Heart left ventricle (tissue), 16 donors: ENCODE measurements at regions not wholly inside any gene's neighbourhood (a gene's known extent, or its start where the extent isn't known, plus 50 kb on each side); places are given as distances from the start of the nearest gene placed in this dataset.

Experiments
- ATAC-seq, 4 donors: fragments of 200-7000 bp; cut with Tn5 transposase; one replicate each; pipeline ENCODE4 v1.9.1; 2020 to 2022; ENCODE audit warnings: moderate library complexity in 4 of 4, mild to moderate bottlenecking in 3 of 4, moderate number of reproducible peaks in 1 of 4
- DNase-seq, 5 donors: peaks; one replicate each; pipeline ENCODE4 v3.0.0-alpha.2; 2020
- H3K27ac ChIP-seq, 12 donors: fragments of 200-600 bp; sonication (generic) in 4 of 12; one replicate each; pipeline versions ENCODE4 v1.5.0 to v1.8.0; 2016 to 2022; ENCODE audit warnings: mild to moderate bottlenecking in 2 of 12
- H3K27me3 ChIP-seq, 9 donors: fragments of 200-600 bp; sonication (generic) in 2 of 9; one replicate each; pipeline versions ENCODE4 v1.5.1 to v1.8.0; 2016 to 2022; ENCODE audit warnings: mild to moderate bottlenecking in 3 of 9
- H3K36me3 ChIP-seq, 9 donors: fragments of 200-600 bp; sonication (generic) in 2 of 9; one replicate each; pipeline versions ENCODE4 v1.5.0 to v1.8.0; 2018 to 2022; ENCODE audit warnings: mild to moderate bottlenecking in 2 of 9
- H3K4me1 ChIP-seq, 12 donors: fragments of 200-600 bp; sonication (generic) in 4 of 12; one replicate each; pipeline versions ENCODE4 v1.5.0 to v1.8.0; 2016 to 2022; ENCODE audit warnings: mild to moderate bottlenecking in 3 of 12
- H3K4me3 ChIP-seq, 12 donors: fragments of 200-600 bp; sonication (generic) in 4 of 12; one replicate each; pipeline versions ENCODE4 v1.5.0 to v1.8.0; 2017 to 2022; ENCODE audit warnings: mild to moderate bottlenecking in 9 of 12, moderate library complexity in 4 of 12
- H3K9me3 ChIP-seq, 12 donors: fragments of 200-600 bp; sonication (generic) in 4 of 12; one replicate each; pipeline versions ENCODE4 v1.5.0 to v1.8.0; 2016 to 2022; ENCODE audit warnings: mild to moderate bottlenecking in 1 of 12
- POLR2A ChIP-seq, 2 donors: fragments of 450-650 bp; IDR thresholded peaks; one replicate each; pipeline ENCODE4 v1.6.1; 2017; ENCODE audit warnings: antibody characterized with exemption in 2 of 2, mild to moderate bottlenecking in 2 of 2, moderate library complexity in 2 of 2
- WGBS, 4 donors: extraction: QIAGEN DNeasy Blood & Tissue Kit in 2 of 4; methylation state at CpG; one replicate each; pipeline versions ENCODE4 v1.1.5 to v1.1.7; 2013 to 2018; 5-methylcytosine and 5-hydroxymethylcytosine counted together
- intact Hi-C, 10 donors: fragments of 100-400 bp; cut with DNase I; formaldehyde crosslinking; loops; one replicate each; pipeline versions ENCODE4 v1.11.1 to v1.14.2; 2022
- TF ChIP-seq, protein P1 (sequence below), 12 donors: fragments of 200-600 bp; sonication (generic) in 4 of 12; IDR thresholded peaks; one replicate each; pipeline versions ENCODE4 v1.5.0 to v1.8.0; 2018 to 2022; ENCODE audit warnings: antibody characterized with exemption in 12 of 12, mild to moderate bottlenecking in 5 of 12
- donor health status: ischemic (EF 13 %, LVEDD 7.1; RV severe dilation, severe dysfunction).
- donor health status: healthy with polysubstance abuse.
- donor health status: DM: no; HTN: yes; CAD: no.
- donor health status: DM: no; HTN: no; CAD: no.
- donor health status: ischemic (EF 25% LVEDD 6.9; RV normal size, moderate dysfunction).
- donor health status: ischemic (EF 25% LVEDD 5.7; RV mildly dilated, moderate dysfunction).
- donor health status: healthy.
- donor health status: DM: yes; HTN: yes; CAD: no.
- donor health status: ischemic (EF 35%, LVEDD 5.7; RV mildly dilated, moderate dysfunction).
- donor health status: nonischemic (EF 11% LVEDD 7.7; RV severe dilation, severe dysfunction).
- donor health status: DM: yes; HTN: yes; CAD: no.
- donor health status: PGD.
- donor health status: ischemic (EF 29% LVEDD 5.4; RV normal size, mild dysfunction).
- donor health status: nonischemic (EF 23%, LVEDD 6.1; RV moderate dilation, normal function).

GRCh38 chr7:130974169-130974568 lies 240.2 kb upstream of the KLF14 start:
- no peak overlapping the region for H3K4me3 ChIP-seq
- H3K4me1 ChIP-seq, result peaks cover 0 to 54% (median 18%) of the 10 kb centered on the region in 12 donors

DNA sequence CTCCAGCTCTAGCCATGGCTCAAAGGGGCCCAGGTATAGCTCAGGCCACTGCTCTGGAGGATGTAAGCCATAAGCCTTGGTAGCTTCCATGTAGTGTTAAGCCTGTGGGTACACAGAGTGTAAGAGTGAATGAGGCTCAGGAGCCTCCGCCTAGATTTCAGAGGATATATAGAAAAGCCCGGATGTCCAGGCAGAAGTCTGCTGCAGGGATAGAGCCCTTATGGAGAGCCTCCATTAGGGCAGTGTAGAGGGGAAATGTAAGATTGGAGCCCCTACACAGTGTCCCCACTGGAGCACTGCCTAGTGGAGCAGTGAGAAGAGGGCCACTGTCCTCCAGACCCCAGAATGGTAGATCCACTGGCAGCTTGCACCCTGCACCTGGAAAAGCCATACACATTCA lies 240.8 kb upstream of the KLF14 start:
- Histone ChIP-seq H3K4me1 (peaks cover 0 to 59% (median 22%) of the 10 kb centered on the region in 12 donors), H3K36me3 (peaks cover 0 to 22% (median 14%) of the 10 kb centered on the region in 9 donors), H3K27me3 (no peaks in the 10 kb centered on the region), H3K4me3 (no peak overlapping the region), H3K27ac (no peak overlapping the region), H3K9me3 (peaks cover 0 to 4% (median 0%) of the 10 kb centered on the region in 12 donors)
- no peak for DNase-seq
- ATAC-seq, result peak in 3 of 4 donors; percentile 10 to 31 (median 10)
- intact Hi-C loops, result no loop called here
- 95 to 98% (median 97%) methylated on average over 2 of the region's 2 CpGs for WGBS, 4 donors
- TF ChIP-seq POLR2A (IDR thresholded peaks at IDR 0.05), result no peak
- TF ChIP-seq, protein P1, sequence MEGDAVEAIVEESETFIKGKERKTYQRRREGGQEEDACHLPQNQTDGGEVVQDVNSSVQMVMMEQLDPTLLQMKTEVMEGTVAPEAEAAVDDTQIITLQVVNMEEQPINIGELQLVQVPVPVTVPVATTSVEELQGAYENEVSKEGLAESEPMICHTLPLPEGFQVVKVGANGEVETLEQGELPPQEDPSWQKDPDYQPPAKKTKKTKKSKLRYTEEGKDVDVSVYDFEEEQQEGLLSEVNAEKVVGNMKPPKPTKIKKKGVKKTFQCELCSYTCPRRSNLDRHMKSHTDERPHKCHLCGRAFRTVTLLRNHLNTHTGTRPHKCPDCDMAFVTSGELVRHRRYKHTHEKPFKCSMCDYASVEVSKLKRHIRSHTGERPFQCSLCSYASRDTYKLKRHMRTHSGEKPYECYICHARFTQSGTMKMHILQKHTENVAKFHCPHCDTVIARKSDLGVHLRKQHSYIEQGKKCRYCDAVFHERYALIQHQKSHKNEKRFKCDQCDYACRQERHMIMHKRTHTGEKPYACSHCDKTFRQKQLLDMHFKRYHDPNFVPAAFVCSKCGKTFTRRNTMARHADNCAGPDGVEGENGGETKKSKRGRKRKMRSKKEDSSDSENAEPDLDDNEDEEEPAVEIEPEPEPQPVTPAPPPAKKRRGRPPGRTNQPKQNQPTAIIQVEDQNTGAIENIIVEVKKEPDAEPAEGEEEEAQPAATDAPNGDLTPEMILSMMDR (IDR thresholded peaks at IDR 0.05), result no peak

More at GRCh38 chr7:130974169-130974568, 240.2 kb upstream of the KLF14 start:
- DNase-seq (no peak), ATAC-seq (no peak)
- no peaks in the 10 kb centered on the region for H3K27me3 ChIP-seq
- TF ChIP-seq, protein P1 (IDR thresholded peaks at IDR 0.05), result no peak
- TF ChIP-seq POLR2A (IDR thresholded peaks at IDR 0.05), result no peak
- peak overlapping the region in 1 of 12 donors; percentile 9 for H3K27ac ChIP-seq
- peaks cover 0 to 4% (median 0%) of the 10 kb centered on the region in 12 donors for H3K9me3 ChIP-seq
- intact Hi-C loops, result no loop called here
- WGBS, 4 donors, result 90 to 97% (median 93%) methylated on average over 2 of the region's 2 CpGs
- H3K36me3 ChIP-seq, result peaks cover 0 to 19% (median 12%) of the 10 kb centered on the region in 9 donors

DNA sequence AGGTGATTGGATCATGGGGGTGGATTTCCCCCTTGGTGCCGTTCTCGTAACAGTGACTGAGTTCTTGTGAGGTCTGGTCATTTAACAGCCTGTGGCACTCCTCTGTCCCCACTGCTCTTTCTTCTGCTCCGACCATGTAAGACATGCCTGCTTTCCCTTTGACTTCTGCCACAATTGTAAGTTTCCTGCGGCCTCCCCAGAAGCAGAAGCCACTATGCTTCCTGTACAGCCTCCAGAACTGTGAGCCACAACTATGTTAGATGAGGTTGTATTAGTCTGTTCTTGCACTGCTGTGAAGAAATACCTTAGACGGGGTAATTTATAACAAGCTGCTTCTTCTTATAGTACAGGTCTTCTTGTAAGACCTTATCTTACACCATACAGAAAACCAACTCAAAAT lies 241.7 kb upstream of the KLF14 start:
- TF ChIP-seq POLR2A (IDR thresholded peaks at IDR 0.05), result no peak
- TF ChIP-seq, protein P1 (IDR thresholded peaks at IDR 0.05), result no peak
- WGBS, 4 donors, result 92 to 95% (median 94%) methylated on average over 5 of the region's 5 CpGs
- H3K27ac ChIP-seq, result no peak overlapping the region
- H3K36me3 ChIP-seq, result peaks cover 0 to 29% (median 19%) of the 10 kb centered on the region in 9 donors
- peaks cover 0 to 4% (median 0%) of the 10 kb centered on the region in 12 donors for H3K9me3 ChIP-seq
- H3K27me3 ChIP-seq, result no peaks in the 10 kb centered on the region
- H3K4me1 ChIP-seq, result peaks cover 0 to 53% (median 15%) of the 10 kb centered on the region in 12 donors
- intact Hi-C loops, result no loop called here
- no peak for DNase-seq
- no peak overlapping the region for H3K4me3 ChIP-seq
- ATAC-seq, result no peak

DNA sequence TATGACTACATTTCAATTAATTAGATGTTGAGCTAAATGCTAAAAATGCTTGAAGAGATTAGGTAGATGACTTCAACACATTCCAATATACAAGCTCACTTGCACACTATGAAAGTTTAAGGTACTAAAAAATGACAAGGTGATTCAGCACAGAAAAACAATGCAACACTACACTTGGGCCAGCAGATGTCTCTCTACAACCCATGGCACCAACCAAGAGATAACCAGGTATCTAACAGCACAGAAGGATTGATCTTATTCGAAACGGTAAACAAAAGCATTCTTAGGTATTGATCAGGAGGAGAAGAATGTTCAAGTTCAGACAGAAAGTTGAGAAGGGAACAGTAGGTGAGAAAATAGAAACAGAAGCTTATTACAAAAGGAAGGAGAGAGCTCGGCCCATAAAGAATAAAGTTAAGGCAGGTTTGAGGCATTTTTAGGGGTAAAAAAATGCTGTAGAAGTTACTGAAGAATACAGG lies 248.2 kb upstream of the KLF14 start:
- no peaks in the 10 kb centered on the region for H3K9me3 ChIP-seq
- TF ChIP-seq POLR2A (IDR thresholded peaks at IDR 0.05), result no peak
- TF ChIP-seq, protein P1 (IDR thresholded peaks at IDR 0.05), result peak; percentile 45 to 72 (median 58)
- peak overlapping the region in 2 of 12 donors; percentile 13 to 25 for H3K27ac ChIP-seq
- 31 to 38% (median 35%) methylated on average over 3 of the region's 3 CpGs for WGBS, 4 donors
- H3K4me1 ChIP-seq, result peaks cover 4 to 73% (median 49%) of the 10 kb centered on the region in 12 donors
- intact Hi-C loops, result loop anchor here in 7 of 10 donors (2.0 to 10.0 kb wide), 5 partner anchors 53 to 443 kb away; no protein-coding TSS in a partner anchor
- no peaks in the 10 kb centered on the region for H3K27me3 ChIP-seq
- DNase-seq (no peak), ATAC-seq (peak in 3 of 4 donors; percentile 43 to 66 (median 58))
- peaks cover 0 to 33% (median 20%) of the 10 kb centered on the region in 9 donors for H3K36me3 ChIP-seq
- H3K4me3 ChIP-seq, result no peak overlapping the region
